GM18507 (cell line): ENCODE measurements at regions not wholly inside any gene's neighbourhood (a gene's known extent, or its start where the extent isn't known, plus 50 kb on each side); places are given as distances from the start of the nearest gene placed in this dataset.
"Not testable (repeated sequence)": the region's sequence is repeated elsewhere in the genome, so short reads cannot be mapped to it uniquely, and the experiment has no call there.

Experiments used
- DNase-seq: peaks from one replicate; pipeline ENCODE4 v3.0.0; 2011; ENCODE audit warnings: low read depth; ENCODE audit not compliant: insufficient read length; ENCODE audit errors: extremely low spot score
- FAIRE-seq: peaks from 2 replicates; lab custom pipeline; 2011; peaks lifted over from hg19 to GRCh38; lab: Jason Lieb, UNC

- FAIRE-seq = not testable (repeated sequence)
Measured at GRCh38 chr14:98921306-98921705, 350.7 kb downstream of the BCL11B start.

GRCh38 chr14:98923596-98923995 is 348.4 kb downstream of the BCL11B start:
- FAIRE-seq (no peak), DNase-seq (no peak)

More at GRCh38 chr14:98921306-98921705, 350.7 kb downstream of the BCL11B start:
- DNase-seq = not testable (repeated sequence)

DNA sequence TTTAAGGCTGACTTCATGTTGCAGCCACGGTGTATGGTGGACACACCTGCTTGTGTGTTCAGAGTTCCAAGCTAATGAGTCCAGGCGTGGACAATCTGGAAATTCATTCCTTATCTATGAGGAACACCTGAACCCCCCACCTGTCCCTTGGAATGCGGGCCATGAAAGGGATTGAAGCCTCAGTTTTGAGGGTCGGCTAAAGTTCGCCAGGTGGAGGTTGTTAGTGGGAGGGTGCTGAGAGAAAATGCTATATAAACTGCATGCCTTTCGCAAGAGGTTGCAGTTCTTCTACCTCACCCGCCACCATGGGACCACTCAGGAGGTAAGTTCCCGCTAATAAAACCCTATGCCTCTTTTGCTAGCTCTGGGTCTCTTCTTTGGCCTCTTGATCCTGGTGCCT is 348.0 kb downstream of the BCL11B start:
- DNase-seq = no peak
- FAIRE-seq = no peak

DNA sequence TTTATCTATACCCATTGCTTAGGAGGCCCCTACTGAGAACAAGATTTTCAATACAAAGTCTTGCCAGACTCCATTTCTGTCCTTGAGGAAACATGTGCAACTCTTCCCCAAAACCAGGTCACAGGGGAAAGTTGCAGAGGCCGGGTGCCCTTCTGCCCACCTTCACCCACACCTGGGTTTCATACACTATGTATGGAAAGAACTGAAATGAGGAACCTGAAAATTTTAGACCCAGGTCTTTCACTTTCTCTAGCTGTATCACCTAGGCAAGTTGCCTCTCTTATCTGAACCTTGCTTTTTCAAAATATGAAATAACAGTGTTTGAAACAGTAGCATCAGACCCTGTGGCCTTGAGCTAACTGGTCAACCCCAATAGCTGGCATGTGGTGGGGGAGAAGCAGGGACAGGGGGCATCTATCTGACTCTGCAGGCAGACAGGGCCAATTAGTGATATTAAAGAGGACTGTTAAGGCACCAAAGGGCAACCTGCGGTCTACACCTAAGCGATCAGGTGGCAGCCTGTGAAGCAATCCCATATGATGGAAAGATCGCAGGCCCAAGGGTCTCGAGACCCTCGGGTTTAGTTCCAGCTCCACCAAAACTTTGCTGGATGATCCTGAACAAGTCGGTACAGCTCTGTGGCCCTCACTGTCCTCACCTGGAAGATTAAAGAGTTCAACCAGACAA is 346.5 kb downstream of the BCL11B start:
- DNase-seq (no peak), FAIRE-seq (no peak)

DNA sequence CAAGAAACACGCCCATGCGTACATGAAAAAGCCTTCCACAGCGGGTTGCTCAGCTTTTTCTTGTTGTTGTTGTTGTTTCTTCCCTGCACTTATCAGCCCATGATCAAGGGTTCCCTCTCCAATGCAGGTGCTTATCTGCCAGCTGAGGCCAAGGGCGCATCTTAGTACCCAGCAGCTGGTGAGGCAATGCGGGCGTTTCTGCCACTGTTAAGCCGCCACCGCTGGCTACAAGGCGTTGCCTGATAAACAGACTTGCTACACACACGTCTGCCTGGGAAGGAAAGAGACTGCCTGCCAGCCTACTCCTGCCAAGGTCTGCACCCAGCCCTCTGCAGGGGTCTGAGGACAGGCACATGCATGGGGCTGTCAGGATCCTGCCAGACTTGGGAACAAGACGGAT is 345.9 kb downstream of the BCL11B start:
- FAIRE-seq (no peak), DNase-seq (no peak)

GRCh38 chr14:98926801-98927200 is 345.2 kb downstream of the BCL11B start:
- FAIRE-seq (no peak), DNase-seq (no peak)

GRCh38 chr14:98927986-98928385 is 344.0 kb downstream of the BCL11B start:
- DNase-seq = no peak
- no peak for FAIRE-seq

- DNase-seq (no peak), FAIRE-seq (no peak)
Measured at GRCh38 chr14:98928418-98928817, 343.6 kb downstream of the BCL11B start.

DNA sequence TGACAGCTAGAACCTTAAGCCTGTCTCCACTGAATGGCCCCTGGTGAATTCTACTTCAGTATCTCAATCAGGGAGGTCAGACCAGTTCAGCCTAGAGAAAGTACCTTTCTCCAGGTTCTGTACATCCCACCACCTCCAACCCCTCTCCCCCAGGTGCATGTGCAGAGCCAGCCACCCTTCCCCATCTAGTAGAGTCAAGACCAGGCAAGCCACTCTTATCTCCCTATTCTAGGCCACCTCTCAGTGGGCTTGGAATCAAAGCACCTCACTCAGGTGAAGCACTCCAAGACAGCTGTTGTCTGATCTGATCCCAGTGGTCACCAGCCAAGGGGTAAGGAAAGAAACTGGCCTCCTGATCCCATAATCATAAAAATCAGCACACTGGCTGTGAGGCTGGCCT is 340.9 kb downstream of the BCL11B start:
- no peak for FAIRE-seq
- no peak for DNase-seq

GRCh38 chr14:98931911-98932310 is 340.1 kb downstream of the BCL11B start:
- no peak for DNase-seq
- FAIRE-seq = no peak

- DNase-seq (no peak), FAIRE-seq (no peak)
Measured at GRCh38 chr14:98932431-98933325, 339.3 kb downstream of the BCL11B start.

DNA sequence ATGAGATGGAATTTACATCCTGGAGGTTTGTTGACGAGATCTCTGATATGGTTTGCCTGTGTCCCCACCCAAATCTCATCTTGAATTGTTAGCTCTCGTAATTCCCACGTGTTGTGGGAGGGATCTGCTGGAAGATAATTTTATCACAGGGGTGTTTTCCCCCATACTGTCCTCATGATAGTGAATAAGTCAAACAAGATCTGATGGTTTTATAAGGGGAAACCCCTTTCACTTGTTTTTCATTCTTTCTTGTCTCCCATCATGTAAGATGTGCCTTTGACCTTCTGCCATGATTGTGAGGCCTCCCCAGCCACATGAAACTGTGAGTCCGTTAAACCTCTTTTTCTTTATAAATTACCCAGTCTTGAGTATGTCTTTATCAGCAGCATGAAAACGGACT is 337.4 kb downstream of the BCL11B start:
- DNase-seq, FAIRE-seq: not testable (repeated sequence)

DNA sequence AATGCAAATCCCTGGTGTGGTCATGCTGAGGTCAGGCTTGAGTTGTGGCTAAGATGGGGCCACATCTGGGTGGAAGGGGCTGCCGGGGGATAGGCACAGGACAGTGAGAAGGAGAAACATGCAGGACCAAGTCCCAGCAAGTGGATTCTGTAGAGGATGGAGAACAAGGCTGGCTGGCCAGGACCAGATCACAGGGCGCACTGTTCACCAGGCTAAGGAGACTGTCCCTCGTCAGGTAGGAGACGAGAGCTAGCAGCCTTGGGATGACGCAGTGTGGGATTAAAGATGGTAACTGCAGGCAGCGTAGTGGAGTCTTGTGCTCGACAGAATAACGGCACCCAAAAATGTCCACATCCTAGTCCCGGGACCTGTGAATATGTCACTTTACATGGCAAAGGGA is 336.1 kb downstream of the BCL11B start:
- FAIRE-seq = no peak
- DNase-seq = no peak

DNA sequence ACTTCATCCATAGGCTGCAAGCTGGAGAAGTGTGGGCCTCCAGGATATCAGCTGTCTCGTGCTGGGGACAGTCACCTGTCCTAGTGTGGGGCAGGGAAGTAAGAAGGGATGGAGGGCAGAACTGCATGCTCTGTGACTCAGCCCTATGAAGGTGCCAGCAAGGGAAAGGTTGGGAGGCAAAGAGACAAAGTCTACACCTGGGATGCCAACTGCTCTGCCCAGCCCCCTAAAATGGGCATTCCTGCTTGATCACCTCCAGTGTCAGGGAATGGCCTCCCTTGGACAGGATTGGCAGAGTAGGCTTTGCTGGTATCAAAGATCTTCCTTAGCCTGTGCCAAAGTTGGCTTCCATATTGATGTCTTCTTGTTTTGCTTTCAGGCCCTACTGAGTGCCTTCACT is 335.0 kb downstream of the BCL11B start:
- FAIRE-seq (no peak), DNase-seq (no peak)

DNA sequence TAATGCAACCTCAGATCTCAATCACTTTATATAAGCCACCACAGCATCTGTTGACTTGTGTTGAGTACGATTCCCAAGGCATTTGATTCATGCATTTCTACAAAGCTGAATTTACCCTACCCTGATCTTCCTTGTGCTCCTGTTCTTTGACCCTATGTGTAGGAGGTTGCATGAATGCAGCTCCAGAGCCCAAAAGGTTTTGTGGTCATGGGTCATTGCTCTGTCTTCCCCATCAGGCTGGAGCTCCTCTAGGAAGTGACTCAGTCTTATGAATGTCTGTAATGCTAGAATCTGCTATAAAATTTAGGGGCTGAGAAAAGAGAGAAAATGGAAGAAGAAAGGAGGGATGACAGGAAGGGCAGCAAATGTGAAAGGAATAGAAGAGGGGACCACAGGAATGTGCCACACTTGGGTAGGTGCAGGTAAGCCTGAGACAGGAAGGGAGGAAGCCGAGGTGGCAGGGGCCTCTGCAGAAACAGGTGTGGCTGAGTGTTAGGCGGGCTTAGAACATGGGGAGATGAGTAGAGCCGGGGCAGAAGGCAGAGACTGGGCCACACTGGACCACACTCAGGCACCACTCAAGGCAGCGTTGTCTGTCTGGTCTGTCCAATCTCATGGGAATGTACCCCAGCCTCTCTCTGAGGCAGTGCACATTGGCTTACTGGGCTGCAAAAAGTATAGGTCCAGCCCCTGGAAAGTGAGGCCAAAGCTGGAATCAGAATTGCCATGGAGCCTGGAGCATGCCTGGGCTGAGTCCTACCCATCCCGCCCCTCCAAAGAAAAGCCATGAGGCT is 334.1 kb downstream of the BCL11B start:
- FAIRE-seq = no peak

DNA sequence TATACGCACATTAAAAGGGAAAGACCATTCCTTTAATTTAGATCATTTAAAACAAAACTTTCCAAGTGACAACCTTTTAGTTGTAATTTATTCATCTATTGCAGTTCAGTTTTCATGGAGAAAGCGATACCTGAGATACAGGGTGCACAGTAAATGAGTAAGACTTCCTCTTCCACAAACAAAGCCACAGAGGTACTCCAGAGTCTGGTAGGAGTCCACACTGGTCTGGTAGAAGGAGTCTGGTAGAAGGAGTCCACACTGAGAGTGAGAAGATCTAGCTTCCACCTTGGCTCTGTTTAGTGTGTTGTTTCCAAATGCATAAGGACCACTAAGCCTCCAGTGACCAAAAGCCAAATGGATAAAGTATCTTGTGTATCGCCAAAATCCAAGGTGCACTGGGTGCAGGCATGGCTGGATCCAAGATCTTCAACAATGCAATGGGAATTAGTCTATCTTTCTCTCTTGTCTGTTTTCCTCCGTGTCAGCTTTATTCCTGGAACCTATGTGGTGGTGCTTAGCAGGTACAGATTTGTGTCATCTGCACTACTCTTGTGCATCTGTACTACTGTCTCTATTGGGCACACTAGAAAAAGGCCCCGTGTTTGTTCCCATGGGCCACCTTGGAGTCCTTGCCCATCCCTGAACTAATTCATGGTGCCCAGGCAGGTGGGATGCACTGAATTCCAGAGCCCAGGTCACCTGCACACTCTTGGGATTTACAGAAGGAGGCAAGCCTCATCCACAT is 331.1 kb downstream of the BCL11B start:
- DNase-seq (no peak), FAIRE-seq (no peak)

More for the DNA sequence above, 334.1 kb downstream of the BCL11B start:
- no peak for DNase-seq

GRCh38 chr14:98941481-98941880 is 330.5 kb downstream of the BCL11B start:
- FAIRE-seq (no peak), DNase-seq (no peak)

DNA sequence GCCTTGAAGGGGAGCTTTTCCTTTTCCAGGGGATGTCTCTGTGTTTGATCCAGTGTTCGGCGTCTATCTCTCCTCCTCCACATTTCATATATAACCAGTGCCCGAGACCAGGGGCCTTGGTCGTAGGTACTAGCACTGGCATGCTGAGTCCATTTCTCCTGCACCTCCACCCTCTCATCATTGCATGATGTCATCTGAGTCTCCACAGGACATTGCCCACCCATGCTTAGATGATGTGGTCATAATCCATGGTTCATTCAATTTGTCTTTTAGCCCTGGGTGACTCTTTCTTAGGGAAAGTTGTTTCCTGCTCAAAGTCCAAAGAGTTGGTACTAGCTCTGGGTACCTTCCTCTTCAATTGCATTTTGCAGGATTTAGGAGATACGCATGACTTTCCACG is 328.1 kb downstream of the BCL11B start:
- FAIRE-seq (no peak), DNase-seq (no peak)

GRCh38 chr14:98944989-98945388 is 327.0 kb downstream of the BCL11B start:
- FAIRE-seq (no peak), DNase-seq (no peak)
